ENCODE measurements at regions not wholly inside any gene's neighbourhood (a gene's known extent, or its start where the extent isn't known, plus 50 kb on each side); places are given as distances from the start of the nearest gene placed in this dataset.

DNA sequence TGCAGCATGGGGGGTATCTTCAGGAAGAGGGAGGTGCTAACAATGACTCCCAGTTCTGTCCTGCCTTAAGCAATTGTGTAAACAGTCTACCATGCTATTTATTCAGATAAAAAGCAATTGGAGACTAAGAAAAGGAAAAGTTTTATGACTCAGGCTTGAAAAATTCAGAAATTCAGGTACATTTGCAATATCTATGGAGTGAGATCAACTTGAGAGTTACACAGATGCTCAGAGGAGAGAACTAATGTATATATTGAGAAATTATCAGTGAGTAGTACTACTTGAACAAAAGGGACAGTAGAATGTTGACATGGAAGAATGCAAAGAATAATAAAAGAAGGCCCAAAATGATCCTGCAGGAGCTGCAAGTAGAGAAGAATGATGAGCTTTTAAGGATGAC, 277.6 kb upstream of the DACH1 start:
- TF ChIP-seq, protein P1, sequence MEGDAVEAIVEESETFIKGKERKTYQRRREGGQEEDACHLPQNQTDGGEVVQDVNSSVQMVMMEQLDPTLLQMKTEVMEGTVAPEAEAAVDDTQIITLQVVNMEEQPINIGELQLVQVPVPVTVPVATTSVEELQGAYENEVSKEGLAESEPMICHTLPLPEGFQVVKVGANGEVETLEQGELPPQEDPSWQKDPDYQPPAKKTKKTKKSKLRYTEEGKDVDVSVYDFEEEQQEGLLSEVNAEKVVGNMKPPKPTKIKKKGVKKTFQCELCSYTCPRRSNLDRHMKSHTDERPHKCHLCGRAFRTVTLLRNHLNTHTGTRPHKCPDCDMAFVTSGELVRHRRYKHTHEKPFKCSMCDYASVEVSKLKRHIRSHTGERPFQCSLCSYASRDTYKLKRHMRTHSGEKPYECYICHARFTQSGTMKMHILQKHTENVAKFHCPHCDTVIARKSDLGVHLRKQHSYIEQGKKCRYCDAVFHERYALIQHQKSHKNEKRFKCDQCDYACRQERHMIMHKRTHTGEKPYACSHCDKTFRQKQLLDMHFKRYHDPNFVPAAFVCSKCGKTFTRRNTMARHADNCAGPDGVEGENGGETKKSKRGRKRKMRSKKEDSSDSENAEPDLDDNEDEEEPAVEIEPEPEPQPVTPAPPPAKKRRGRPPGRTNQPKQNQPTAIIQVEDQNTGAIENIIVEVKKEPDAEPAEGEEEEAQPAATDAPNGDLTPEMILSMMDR (conservative IDR thresholded peaks at IDR 0.05 in 1 of 2, IDR thresholded peaks at IDR 0.05 in 1 of 2; ENCODE audit: extremely low read depth in 1 of 2, insufficient read depth in 1 of 2, low read depth in 1 of 2, low read length in 2 of 2), result no peak
- no peak for TF ChIP-seq EZH2 (IDR thresholded peaks at IDR 0.05; ENCODE audit: borderline replicate concordance, low read length)

Data from mammary epithelial cell (primary cell).